HepG2 (cell line): ENCODE measurements at regions not wholly inside any gene's neighbourhood (a gene's known extent, or its start where the extent isn't known, plus 50 kb on each side); places are given as distances from the start of the nearest gene placed in this dataset.

ENCODE experiments used
- CHD4 ChIP-seq: fragments of 200-600 bp; sonication (generic); IDR thresholded peaks from 2 replicates; pipeline ENCODE4 v1.7.0; 2017; ENCODE audit warnings: mild to moderate bottlenecking, low read length, borderline replicate concordance
- FOXA1 ChIP-seq, 2 experiments: fragments of 450-650 bp in 1 of 2; sonication (generic) in 1 of 2; formaldehyde crosslinking in 1 of 2; IDR thresholded peaks; 2 replicates each; pipeline versions ENCODE4 v1.4.0 to v1.6.1; 2016 to 2020; ENCODE audit warnings: missing genetic modification reagents in 1 of 2
- HDAC2 ChIP-seq: sonication (generic); formaldehyde crosslinking; IDR thresholded peaks from 2 replicates; pipeline ENCODE4 v1.4.0; 2020; ENCODE audit warnings: missing genetic modification reagents
- POLR2A ChIP-seq, 2 experiments: IDR thresholded peaks; 2 replicates each; pipeline ENCODE4 v1.6.1; 2011; ENCODE audit warnings: low read depth in 2 of 2, low read length in 2 of 2, mild to moderate bottlenecking in 1 of 2, moderate library complexity in 1 of 2; ENCODE audit not compliant: insufficient read depth in 1 of 2
- POLR2AphosphoS5 ChIP-seq: IDR thresholded peaks from 2 replicates; pipeline ENCODE4 v1.6.1; 2012; ENCODE audit warnings: low read depth, low read length
- TF ChIP-seq, protein P1 (sequence below): sonication (generic); formaldehyde crosslinking; IDR thresholded peaks from 2 replicates; pipeline ENCODE4 v1.5.0; 2020; ENCODE audit warnings: mild to moderate bottlenecking, missing genetic modification reagents, moderate library complexity
- TF ChIP-seq, protein P2 (sequence below): sonication (generic); formaldehyde crosslinking; IDR thresholded peaks from 2 replicates; pipeline ENCODE4 v1.4.0; 2020; ENCODE audit warnings: missing genetic modification reagents, borderline replicate concordance
- TF ChIP-seq, protein P3 (sequence below): IDR thresholded peaks from 2 replicates; pipeline ENCODE4 v1.6.1; 2012; ENCODE audit warnings: inconsistent platforms
- TF ChIP-seq, protein P4 (sequence below): sonication (generic); formaldehyde crosslinking; IDR thresholded peaks from 2 replicates; pipeline ENCODE4 v1.4.0; 2020; ENCODE audit warnings: low read depth, mild to moderate bottlenecking, missing genetic modification reagents
- TF ChIP-seq, protein P5 (sequence below): sonication (generic); formaldehyde crosslinking; conservative IDR thresholded peaks from 2 replicates; pipeline ENCODE4 v1.8.0; 2022; ENCODE audit warnings: missing genetic modification reagents

DNA sequence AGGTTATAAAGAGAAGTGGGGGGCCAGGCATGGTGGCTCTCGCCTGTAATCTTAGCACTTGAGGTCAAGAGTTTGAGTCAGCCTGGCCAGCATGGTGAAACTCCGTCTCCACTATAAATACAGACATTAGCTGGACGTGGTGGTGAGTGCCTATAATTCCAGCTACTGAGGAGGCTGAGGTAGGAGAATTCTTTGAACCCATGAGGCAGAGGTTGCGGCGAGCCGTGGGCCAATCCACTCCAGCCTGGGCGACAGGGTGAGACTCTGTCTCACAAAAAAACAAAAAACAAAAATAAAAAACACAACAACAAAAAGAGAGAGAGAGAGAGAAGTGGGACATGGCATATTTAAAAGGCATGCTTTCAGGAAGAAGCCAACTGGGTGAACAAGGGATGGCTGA is 80.1 kb upstream of the CARD18 start:
- TF ChIP-seq, protein P1, sequence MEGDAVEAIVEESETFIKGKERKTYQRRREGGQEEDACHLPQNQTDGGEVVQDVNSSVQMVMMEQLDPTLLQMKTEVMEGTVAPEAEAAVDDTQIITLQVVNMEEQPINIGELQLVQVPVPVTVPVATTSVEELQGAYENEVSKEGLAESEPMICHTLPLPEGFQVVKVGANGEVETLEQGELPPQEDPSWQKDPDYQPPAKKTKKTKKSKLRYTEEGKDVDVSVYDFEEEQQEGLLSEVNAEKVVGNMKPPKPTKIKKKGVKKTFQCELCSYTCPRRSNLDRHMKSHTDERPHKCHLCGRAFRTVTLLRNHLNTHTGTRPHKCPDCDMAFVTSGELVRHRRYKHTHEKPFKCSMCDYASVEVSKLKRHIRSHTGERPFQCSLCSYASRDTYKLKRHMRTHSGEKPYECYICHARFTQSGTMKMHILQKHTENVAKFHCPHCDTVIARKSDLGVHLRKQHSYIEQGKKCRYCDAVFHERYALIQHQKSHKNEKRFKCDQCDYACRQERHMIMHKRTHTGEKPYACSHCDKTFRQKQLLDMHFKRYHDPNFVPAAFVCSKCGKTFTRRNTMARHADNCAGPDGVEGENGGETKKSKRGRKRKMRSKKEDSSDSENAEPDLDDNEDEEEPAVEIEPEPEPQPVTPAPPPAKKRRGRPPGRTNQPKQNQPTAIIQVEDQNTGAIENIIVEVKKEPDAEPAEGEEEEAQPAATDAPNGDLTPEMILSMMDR, result no peak
- TF ChIP-seq FOXA1 (IDR thresholded peaks at IDR 0.05) (no peak), FOXA1 (CRISPR knock-in tag; IDR thresholded peaks at IDR 0.05) (no peak), CHD4 (no peak), POLR2A (IDR thresholded peaks at IDR 0.05; ENCODE audit: insufficient read depth in 1 of 2, low read depth in 2 of 2, low read length in 2 of 2) (no peak), HDAC2 (CRISPR knock-in tag) (no peak), POLR2AphosphoS5 (no peak)
- TF ChIP-seq, protein P2, sequence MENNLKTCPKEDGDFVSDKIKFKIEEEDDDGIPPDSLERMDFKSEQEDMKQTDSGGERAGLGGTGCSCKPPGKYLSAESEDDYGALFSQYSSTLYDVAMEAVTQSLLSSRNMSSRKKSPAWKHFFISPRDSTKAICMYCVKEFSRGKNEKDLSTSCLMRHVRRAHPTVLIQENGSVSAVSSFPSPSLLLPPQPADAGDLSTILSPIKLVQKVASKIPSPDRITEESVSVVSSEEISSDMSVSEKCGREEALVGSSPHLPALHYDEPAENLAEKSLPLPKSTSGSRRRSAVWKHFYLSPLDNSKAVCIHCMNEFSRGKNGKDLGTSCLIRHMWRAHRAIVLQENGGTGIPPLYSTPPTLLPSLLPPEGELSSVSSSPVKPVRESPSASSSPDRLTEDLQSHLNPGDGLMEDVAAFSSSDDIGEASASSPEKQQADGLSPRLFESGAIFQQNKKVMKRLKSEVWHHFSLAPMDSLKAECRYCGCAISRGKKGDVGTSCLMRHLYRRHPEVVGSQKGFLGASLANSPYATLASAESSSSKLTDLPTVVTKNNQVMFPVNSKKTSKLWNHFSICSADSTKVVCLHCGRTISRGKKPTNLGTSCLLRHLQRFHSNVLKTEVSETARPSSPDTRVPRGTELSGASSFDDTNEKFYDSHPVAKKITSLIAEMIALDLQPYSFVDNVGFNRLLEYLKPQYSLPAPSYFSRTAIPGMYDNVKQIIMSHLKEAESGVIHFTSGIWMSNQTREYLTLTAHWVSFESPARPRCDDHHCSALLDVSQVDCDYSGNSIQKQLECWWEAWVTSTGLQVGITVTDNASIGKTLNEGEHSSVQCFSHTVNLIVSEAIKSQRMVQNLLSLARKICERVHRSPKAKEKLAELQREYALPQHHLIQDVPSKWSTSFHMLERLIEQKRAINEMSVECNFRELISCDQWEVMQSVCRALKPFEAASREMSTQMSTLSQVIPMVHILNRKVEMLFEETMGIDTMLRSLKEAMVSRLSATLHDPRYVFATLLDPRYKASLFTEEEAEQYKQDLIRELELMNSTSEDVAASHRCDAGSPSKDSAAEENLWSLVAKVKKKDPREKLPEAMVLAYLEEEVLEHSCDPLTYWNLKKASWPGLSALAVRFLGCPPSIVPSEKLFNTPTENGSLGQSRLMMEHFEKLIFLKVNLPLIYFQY (CRISPR knock-in tag), result no peak
- TF ChIP-seq, protein P3, sequence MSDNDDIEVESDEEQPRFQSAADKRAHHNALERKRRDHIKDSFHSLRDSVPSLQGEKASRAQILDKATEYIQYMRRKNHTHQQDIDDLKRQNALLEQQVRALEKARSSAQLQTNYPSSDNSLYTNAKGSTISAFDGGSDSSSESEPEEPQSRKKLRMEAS, result no peak
- TF ChIP-seq, protein P4, sequence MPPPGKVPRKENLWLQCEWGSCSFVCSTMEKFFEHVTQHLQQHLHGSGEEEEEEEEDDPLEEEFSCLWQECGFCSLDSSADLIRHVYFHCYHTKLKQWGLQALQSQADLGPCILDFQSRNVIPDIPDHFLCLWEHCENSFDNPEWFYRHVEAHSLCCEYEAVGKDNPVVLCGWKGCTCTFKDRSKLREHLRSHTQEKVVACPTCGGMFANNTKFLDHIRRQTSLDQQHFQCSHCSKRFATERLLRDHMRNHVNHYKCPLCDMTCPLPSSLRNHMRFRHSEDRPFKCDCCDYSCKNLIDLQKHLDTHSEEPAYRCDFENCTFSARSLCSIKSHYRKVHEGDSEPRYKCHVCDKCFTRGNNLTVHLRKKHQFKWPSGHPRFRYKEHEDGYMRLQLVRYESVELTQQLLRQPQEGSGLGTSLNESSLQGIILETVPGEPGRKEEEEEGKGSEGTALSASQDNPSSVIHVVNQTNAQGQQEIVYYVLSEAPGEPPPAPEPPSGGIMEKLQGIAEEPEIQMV (CRISPR knock-in tag), result no peak
- TF ChIP-seq, protein P5, sequence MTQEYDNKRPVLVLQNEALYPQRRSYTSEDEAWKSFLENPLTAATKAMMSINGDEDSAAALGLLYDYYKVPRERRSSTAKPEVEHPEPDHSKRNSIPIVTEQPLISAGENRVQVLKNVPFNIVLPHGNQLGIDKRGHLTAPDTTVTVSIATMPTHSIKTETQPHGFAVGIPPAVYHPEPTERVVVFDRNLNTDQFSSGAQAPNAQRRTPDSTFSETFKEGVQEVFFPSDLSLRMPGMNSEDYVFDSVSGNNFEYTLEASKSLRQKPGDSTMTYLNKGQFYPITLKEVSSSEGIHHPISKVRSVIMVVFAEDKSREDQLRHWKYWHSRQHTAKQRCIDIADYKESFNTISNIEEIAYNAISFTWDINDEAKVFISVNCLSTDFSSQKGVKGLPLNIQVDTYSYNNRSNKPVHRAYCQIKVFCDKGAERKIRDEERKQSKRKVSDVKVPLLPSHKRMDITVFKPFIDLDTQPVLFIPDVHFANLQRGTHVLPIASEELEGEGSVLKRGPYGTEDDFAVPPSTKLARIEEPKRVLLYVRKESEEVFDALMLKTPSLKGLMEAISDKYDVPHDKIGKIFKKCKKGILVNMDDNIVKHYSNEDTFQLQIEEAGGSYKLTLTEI (CRISPR knock-in tag), result no peak
